HG02798 (cell line): ENCODE measurements at regions not wholly inside any gene's neighbourhood (a gene's known extent, or its start where the extent isn't known, plus 50 kb on each side); places are given as distances from the start of the nearest gene placed in this dataset.
"Not testable (repeated sequence)": the region's sequence is repeated elsewhere in the genome, so short reads cannot be mapped to it uniquely, and the experiment has no call there.

Experiments used
- ATAC-seq: cut with Tn5 transposase; IDR thresholded peaks from one replicate; pipeline ENCODE4 v1.9.1; 2021; ENCODE audit warnings: mild to moderate bottlenecking; ENCODE audit not compliant: unreplicated experiment, poor library complexity

- ATAC-seq = no peak
Measured at GRCh38 chr2:57210855-57211254, 835.8 kb upstream of the VRK2 start.

DNA sequence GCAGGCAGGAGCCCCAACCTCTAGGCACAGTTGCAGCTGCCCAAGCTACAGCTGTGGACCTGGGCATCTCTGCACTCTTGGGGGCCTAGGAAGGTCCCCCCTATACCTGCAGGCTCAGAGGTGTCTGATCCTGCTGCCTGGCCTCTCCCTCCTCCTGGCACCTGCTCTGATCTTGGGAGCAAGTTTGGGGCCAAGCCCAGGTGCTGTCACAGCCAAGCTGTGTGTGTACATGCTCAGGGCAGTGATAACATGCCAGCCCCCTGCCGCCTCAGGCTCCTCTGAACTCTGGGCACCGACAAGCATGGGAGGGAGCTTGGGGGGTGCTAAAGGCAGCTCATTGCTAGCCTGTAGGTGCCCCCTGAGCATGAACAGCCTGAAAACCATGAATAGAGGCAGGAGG lies 829.6 kb upstream of the VRK2 start:
- no peak for ATAC-seq

DNA sequence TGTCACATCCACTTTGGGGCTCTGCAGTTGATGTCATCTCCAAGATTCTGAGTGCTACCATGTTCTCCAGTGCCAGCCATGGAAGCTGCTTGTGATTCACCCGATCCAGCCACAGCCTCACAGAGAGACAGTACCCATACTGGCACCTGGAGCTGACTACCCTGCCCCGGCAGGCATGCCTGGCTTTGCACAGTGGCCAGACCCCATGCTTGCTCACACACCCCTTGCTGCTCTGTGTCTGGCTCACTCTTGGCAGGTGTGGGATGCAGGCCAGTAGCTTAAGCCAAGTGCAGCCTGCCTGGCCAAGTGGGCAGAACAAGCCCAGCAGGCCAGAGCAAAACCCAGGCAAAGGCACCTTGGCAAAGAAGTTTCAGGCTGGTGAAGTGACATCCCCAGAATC lies 828.4 kb upstream of the VRK2 start:
- no peak for ATAC-seq

DNA sequence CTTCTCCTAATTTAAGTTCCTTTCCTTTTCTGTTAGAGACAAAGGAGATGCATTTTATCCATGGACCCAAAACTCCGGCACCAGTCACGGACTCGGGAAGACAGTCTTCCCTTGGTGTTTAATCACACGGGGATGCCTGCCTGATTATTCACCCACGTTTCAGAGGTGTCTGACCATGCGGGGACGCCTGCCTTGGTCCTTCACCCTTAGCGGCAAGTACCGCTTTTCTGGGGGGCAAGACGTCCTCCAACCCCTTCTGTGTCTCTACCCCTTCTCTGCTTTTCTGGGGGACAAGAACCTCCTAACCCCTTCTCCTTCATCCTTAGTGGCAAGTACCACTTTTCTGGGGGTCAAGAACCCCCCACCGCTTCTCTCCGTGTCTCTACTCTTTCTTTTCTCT lies 816.9 kb upstream of the VRK2 start:
- not testable (repeated sequence) for ATAC-seq

GRCh38 chr2:57232341-57232740 lies 814.3 kb upstream of the VRK2 start:
- ATAC-seq = not testable (repeated sequence)

DNA sequence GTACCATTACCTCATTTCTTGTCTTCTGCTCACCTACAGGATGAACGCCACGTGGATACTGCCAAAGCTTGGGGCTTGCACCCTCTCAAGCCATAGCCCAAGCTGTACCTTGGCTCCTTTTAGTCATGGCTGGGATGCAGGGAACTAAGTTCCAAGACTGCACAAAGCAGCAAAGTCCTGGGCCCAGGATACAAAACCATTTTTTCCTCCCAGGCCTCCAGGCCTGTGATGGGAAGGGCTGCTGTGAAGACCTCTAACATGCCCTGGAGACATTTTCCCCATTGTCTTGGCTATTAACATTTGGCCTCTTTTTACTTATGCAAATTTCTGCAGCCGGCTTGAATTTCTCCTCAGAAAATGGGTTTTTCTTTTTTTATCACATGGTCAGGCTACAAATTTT lies 795.1 kb upstream of the VRK2 start:
- not testable (repeated sequence) for ATAC-seq

GRCh38 chr2:57276408-57276807 lies 770.2 kb upstream of the VRK2 start:
- not testable (repeated sequence) for ATAC-seq

- ATAC-seq = no peak
Measured at GRCh38 chr2:57278451-57278850, 768.2 kb upstream of the VRK2 start.

GRCh38 chr2:57291209-57291608 lies 755.4 kb upstream of the VRK2 start:
- ATAC-seq = no peak

DNA sequence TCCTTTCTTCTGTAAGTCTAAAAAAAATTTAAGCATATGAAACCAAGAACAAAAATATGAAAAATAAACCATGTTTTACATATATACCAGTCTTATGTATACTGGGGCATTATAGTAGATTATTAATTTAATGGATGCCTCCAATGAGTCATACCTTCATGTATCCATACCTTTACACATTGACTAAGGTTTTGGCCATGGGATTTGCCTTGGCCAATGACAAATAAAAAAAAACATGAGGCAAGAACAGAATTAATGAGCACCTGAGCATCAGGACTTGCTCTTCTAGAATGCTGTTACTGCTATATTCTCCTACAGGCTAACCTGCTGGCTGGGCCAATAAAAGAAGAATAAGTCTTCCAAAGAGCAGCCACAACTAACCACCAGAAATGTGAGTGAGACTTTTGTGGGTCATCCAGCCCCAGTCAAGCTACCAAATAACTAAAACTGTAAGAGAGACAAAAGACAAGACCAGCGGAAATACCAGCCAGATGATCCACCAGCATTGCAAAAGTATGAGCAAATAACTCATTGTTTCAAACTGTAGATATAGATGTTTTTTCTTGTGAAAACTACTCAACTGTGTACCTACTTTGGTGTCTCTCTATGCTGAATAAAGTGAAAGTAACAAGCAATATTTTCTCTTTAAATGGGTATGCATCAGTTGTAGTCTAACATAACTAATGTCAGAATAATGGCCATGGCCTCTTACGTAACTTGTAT lies 749.6 kb upstream of the VRK2 start:
- no peak for ATAC-seq

DNA sequence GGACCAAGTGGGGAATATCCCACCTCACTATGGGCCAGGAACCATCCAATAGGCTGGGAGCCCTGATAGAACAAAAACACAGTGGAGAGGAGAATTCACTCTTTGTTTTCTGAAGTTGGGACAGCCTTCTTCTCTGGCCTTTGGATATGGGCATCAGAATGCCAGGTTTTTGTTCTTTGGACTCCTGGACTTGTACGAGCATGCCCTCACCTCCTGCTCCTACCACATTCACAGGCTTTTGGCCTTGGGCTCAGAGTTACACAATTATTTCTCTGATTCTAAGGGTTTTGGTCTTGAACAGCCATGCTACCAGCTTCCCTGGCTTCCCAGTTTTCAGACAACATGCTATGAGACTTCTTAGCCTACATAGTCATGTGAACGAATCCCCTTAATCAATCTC lies 732.9 kb upstream of the VRK2 start:
- ATAC-seq = no peak

GRCh38 chr2:57314682-57315081 lies 731.9 kb upstream of the VRK2 start:
- ATAC-seq = no peak

DNA sequence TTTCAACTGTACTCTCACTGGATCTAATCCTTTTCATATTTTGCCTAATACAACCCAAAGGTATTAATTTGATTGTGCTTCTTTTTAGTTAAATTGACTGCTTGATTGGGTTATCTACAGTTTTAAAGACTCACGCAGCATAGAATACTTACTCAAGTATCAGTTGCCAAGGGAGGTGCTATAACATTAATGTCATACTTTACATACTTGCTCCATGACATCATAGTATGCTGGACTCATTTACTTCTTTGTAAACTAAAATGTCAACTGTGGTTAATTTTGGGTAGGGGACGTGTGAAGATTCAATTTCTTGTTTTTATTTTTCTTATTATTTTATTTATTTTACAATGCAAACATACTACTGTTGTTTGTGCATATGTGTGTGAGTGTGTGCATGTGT lies 716.2 kb upstream of the VRK2 start:
- no peak for ATAC-seq

DNA sequence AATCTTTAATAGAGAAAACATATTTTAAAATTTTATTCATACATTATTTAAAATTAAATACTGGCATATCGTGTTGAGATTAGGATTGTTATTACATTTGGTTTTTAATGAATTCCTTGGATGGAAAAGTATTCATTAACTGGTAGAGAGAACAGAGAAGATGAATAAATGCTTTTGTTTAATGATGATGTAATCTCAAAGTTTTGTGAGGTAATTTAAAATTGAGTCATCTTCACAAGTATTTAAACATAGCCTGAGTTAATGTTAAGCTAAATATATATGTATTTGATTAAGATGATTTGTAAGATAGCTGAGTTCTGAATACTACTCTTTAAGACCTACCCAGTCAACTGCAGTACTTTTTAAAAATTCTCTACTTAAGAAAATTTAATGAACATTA lies 713.4 kb upstream of the VRK2 start:
- no peak for ATAC-seq

DNA sequence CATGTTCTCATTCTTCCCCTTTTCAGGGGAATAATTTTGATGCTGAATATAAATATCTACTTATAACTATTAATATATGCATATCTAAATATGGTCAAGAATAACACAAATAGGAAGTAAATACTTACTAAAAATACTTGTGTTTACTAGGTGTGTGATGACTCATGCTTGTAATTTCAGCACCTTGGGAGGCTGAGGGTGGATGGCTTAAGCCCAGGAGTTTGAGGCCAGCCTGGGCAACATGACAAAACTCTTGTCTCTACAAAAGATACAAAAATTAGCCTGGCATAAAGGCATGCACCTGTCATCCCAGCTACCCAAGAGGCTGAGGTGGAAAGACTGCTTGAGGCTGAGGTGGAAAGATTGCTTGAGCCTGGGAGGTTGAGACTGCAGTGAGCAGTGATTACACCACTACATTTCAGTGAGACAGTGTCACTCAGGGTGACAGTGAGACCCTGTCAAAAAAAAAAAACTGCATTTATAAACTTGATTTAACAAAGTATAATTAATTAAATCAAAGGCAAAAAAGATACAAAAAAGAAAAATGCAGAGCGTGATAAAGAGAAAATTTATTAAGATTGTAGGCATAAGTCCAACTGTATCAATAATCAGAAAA lies 703.1 kb upstream of the VRK2 start:
- no peak for ATAC-seq

GRCh38 chr2:57368190-57368589 lies 678.4 kb upstream of the VRK2 start:
- no peak for ATAC-seq

DNA sequence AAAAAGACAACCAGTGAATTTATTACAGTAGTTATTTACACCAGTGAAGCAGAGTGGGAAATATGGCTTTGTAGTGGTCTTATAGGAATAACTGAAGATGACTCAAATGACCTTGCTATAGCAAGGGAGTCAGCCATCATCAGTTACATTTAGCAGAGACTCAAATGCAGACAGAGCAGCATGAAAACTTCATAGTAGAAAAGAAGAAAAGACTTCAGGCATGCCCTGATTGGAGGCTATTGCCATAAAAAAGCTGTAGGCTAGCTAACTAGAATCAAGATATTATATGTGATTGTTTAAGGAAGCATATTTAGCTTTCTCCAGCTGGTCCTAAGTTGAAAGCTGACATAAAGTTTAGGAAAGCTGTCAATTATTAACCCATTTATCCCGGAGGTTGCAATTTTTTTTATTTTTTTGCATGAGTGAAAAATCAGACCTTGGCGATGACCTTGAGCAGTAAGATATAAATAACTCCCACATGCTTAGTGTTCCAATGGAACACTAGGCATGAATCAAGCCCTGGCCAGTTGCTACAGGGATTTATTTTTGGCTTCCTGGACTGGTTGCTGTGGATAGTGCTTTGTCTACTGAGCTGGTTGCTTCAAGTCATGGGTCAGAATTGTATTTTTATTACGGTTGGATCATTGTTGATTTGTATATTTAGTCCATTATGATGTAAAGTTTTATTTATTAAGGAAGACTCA lies 675.6 kb upstream of the VRK2 start:
- no peak for ATAC-seq

DNA sequence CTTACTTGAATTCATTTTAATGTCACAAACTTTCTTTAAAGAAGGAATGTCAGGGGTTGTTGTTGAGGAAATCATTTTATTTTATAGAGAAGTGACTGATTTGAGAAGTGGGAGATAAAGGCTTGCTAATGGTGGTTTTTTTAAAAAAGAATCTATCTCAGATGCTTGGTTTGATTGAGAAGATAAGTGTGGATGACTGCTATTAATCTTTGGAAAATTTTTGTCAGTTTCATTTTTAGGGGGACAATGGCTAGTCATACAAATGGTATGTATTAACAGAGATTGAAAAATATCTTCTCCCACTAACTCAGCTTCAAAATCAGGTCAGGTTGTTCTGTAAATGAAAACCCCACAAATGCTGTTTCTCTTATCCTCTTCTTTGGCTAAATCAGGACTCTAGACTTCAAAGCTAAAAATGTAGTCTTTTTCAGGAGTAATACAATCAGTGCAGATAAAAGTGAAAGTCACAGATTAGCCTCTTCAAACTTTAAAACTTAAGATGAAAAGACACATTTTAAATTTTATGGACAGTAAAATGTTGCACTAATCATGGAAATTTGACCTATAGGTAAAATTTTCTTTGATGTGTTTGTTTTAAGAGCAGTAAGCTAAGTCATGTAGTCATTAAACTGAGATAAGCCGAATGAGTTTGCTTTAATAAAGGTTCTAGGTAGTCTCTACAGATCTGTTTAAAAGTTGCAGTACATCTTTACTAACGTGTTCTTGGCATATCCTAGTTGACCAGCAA lies 674.2 kb upstream of the VRK2 start:
- ATAC-seq = no peak

DNA sequence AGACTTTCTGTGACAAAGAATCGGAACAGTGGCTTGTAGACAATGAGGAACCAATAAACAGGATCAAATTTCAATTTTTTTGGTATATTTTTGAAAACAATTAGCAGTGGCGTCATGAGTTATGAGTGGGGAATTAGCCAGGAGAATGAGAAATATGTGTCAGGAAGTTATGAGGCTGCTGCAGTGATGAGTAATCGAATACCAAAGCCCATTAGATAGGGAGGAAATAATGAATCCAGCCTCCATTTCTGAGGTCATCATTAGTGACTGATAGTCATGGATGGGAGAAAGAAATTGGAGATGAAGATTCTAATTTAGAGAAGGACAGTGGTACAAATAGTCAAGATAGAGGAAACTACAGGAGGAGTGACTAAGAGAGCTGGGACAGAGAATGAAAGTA lies 673.1 kb upstream of the VRK2 start:
- ATAC-seq = no peak

- ATAC-seq = no peak
Measured at GRCh38 chr2:57376985-57377384, 669.6 kb upstream of the VRK2 start.

- no peak for ATAC-seq
Measured at GRCh38 chr2:57386305-57386704, 660.3 kb upstream of the VRK2 start.
